ENCODE measurements at regions not wholly inside any gene's neighbourhood (a gene's known extent, or its start where the extent isn't known, plus 50 kb on each side); places are given as distances from the start of the nearest gene placed in this dataset.
"Not testable (repeated sequence)": the region's sequence is repeated elsewhere in the genome, so short reads cannot be mapped to it uniquely, and the experiment has no call there.

DNA sequence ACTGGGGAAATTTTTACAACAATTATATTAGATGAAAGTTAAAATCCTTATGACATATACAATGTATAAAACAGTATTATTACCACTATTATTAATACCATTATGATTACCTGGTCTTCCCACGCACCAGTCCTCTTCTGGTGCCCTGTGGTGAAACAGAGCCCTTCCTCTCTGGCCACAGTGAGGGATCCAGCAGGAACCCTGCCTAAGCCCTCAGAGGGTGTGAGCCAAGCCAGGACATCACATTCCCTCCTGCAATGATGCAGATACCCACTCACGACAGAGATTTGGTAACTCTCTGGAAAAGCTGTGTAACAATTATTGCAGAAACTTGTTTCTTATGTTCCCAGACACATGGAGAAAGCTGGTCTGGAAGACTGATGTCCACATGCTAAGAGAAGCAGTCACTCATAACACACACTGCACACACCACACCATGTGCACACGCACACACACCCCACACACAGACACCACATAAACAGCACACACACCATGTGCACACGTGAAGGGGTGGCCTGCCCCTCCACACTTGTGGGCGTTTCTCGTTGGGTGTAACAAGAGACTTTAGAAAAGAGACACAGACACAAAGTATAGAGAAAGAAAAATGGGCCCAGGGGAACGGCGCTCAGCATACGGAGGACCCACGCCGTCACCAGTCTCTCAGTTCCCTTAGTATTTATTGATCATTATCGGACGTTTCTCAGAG lies 1373.8 kb upstream of the DEFB115 start:
- not testable (repeated sequence) for DNase-seq

DNA sequence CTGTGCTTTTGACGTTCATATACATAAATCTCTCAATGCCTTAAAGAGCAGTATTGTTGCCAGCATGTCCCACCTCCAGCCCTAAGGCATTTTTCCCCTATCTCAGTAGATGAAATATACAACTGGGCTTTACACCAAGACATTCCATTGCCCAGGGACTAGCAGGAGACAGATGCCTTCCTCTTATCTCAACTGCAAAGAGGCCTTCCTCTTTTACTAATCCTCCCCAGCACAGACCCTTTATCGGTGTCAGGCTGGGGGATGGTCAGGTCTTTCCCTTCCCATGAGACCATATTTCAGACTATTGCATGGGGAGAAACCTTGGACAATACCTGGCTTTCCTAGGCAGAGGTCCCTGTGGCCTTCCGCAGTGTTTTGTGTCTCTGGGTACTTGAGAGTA lies 1373.1 kb upstream of the DEFB115 start:
- not testable (repeated sequence) for DNase-seq

DNA sequence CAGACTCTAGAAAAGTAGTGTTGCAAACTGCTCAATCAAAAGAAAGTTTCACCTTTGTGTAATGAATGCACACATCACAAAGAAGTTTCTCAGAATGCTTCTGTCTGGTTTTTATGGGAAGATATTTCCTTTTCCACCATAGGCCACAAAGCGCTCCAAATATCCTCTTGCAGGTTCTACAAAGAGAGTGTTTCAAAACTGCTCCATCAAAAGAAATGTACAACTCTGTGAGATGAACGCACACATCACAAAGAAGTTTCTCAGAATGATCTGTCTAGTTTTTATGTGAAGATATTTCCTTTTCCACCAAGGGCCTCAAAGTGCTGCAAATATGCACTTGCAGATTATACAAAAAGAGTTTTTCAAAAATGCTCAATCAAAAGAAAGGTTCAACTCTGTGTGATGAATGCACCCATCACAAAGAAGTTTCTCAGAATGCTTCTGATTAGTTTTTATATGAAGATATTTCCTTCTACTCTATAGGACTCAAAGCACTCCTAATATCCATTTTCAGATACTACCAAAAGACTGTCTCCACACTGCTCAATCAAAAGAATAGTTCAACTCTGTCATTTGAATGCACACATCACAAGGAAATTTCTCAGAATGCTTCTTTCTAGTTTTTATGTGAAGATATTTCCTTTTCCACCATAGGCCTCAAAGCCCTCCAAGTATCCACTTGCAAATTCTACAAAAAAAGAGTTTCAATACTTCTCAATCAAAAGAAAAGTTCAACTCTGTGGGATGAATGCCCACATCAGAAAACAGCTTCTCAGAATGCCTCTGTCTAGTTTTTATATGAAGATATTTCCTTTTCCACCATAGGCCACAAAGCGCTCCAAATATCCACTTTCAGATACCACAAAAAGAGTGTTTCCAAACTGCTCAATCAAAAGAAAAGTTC lies 1371.9 kb upstream of the DEFB115 start:
- DNase-seq, result not testable (repeated sequence)

GRCh38 chr20:29891555-29891954 lies 1365.9 kb upstream of the DEFB115 start:
- not testable (repeated sequence) for DNase-seq

Measured in left hindlimb (tissue), 1 donor.